Psoas muscle (tissue), 7 donors: ENCODE measurements at regions not wholly inside any gene's neighbourhood (a gene's known extent, or its start where the extent isn't known, plus 50 kb on each side); places are given as distances from the start of the nearest gene placed in this dataset.

Source experiments
- ATAC-seq, 4 donors: fragments of 200-7000 bp; cut with Tn5 transposase; one replicate each; pipeline ENCODE4 v1.9.1; 2020; ENCODE audit warnings: moderate library complexity in 3 of 4, mild to moderate bottlenecking in 2 of 4
- DNase-seq, 2 donors: peaks; one replicate each; pipeline ENCODE4 v3.0.0-alpha.2; 2020
- H3K27ac ChIP-seq: fragments of 200-600 bp; one replicate; pipeline ENCODE4 v1.8.0; 2022
- H3K27me3 ChIP-seq, 3 donors: fragments of 200-600 bp in 1 of 3; one replicate each; pipeline versions ENCODE4 v1.6.1 to v1.8.0; 2013 to 2022; ENCODE audit warnings: low read length in 2 of 3, mild to moderate bottlenecking in 2 of 3, moderate library complexity in 1 of 3; ENCODE audit not compliant: insufficient read depth in 3 of 3
- H3K36me3 ChIP-seq, 2 donors: fragments of 200-600 bp in 1 of 2; one replicate each; pipeline versions ENCODE4 v1.6.1 to v1.8.0; 2013 to 2022; ENCODE audit warnings: low read depth in 1 of 2, mild to moderate bottlenecking in 1 of 2, moderate library complexity in 1 of 2; ENCODE audit not compliant: insufficient read depth in 1 of 2
- H3K4me1 ChIP-seq: fragments of 200-600 bp; one replicate; pipeline ENCODE4 v1.8.0; 2022
- H3K4me3 ChIP-seq: fragments of 200-600 bp; one replicate; pipeline ENCODE4 v1.8.0; 2022; ENCODE audit warnings: mild to moderate bottlenecking
- H3K9me3 ChIP-seq: fragments of 200-600 bp; one replicate; pipeline ENCODE4 v1.8.0; 2022
- WGBS, 3 donors: extraction: QIAGEN DNeasy Blood & Tissue Kit; methylation state at CpG; one replicate each; pipeline versions ENCODE4 v1.1.6 to v1.1.7; 2013; 5-methylcytosine and 5-hydroxymethylcytosine counted together
- intact Hi-C, 2 donors: fragments of 100-400 bp; cut with DNase I; formaldehyde crosslinking; loops; one replicate each; pipeline versions ENCODE4 v1.11.0 to v1.14.2; 2022
- TF ChIP-seq, protein P1 (sequence below): fragments of 200-600 bp; IDR thresholded peaks from one replicate; pipeline ENCODE4 v1.8.0; 2022; ENCODE audit warnings: antibody characterized with exemption
- donor health status: healthy with polysubstance abuse.
- donor health status: DM: no; HTN: no; CAD: no; lungs with moderate emphysema.
- donor health status: Bipolar disorder and iron deficiency.
- donor health status: healthy.
- donor health status: DM: yes; HTN: yes; CAD: no.
- donor health status: DM: no; HTN: no; CAD: no.
- donor health status: DM: yes; HTN: yes; CAD: no.

- intact Hi-C loops = no loop called here
- Histone ChIP-seq H3K27me3 (no peaks in the 10 kb centered on the region), H3K4me1 (no peaks in the 10 kb centered on the region), H3K9me3 (peaks cover 6% of the 10 kb centered on the region), H3K27ac (no peak overlapping the region), H3K36me3 (no peaks in the 10 kb centered on the region), H3K4me3 (no peak overlapping the region)
- DNase-seq (no peak), ATAC-seq (no peak)
- TF ChIP-seq, protein P1, sequence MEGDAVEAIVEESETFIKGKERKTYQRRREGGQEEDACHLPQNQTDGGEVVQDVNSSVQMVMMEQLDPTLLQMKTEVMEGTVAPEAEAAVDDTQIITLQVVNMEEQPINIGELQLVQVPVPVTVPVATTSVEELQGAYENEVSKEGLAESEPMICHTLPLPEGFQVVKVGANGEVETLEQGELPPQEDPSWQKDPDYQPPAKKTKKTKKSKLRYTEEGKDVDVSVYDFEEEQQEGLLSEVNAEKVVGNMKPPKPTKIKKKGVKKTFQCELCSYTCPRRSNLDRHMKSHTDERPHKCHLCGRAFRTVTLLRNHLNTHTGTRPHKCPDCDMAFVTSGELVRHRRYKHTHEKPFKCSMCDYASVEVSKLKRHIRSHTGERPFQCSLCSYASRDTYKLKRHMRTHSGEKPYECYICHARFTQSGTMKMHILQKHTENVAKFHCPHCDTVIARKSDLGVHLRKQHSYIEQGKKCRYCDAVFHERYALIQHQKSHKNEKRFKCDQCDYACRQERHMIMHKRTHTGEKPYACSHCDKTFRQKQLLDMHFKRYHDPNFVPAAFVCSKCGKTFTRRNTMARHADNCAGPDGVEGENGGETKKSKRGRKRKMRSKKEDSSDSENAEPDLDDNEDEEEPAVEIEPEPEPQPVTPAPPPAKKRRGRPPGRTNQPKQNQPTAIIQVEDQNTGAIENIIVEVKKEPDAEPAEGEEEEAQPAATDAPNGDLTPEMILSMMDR = no peak
- WGBS, 3 donors = 54 to 83% (median 54%) methylated on average over 4 of the region's 4 CpGs
Observed at GRCh38 chr5:3933536-3933935, 337.9 kb downstream of the IRX1 start.

- WGBS, 3 donors = 63 to 79% (median 75%) methylated on average over 2 of the region's 2 CpGs
- H3K4me3 ChIP-seq = no peak overlapping the region
- TF ChIP-seq, protein P1 = no peak
Observed at GRCh38 chr5:3933966-3934365, 338.3 kb downstream of the IRX1 start.

DNA sequence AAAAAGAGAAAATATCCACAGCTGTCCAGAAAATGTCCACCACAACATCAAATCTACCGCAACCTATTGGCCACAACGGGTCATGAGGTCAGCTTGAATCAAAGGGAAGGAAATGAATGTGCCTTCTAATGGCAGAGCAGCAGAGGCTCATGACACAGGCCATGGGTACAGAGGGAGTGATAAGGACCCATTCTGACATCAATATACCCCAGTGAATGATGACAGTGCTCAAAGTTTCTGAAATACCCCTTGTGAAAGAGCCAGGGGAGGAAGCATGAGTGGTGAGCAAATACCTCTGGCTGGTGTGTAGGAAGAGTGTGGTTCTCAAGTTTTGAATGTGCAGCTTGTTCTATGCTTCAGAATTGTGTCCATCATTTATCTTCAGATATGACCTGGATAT lies 348.2 kb downstream of the IRX1 start:
- intact Hi-C loops = no loop called here
- DNase-seq (no peak), ATAC-seq (no peak)
- no peaks in the 10 kb centered on the region for H3K27me3 ChIP-seq
- no peak overlapping the region for H3K4me3 ChIP-seq
- H3K4me1 ChIP-seq = no peaks in the 10 kb centered on the region
- no peaks in the 10 kb centered on the region for H3K36me3 ChIP-seq
- no peak overlapping the region for H3K27ac ChIP-seq
- TF ChIP-seq, protein P1 = no peak
- 81 to 94% (median 92%) methylated on average over 2 of the region's 2 CpGs for whole genome bisulfite sequencing, 3 donors
- H3K9me3 ChIP-seq = no peaks in the 10 kb centered on the region

More at GRCh38 chr5:3933966-3934365, 338.3 kb downstream of the IRX1 start:
- H3K36me3 ChIP-seq = no peaks in the 10 kb centered on the region
- ATAC-seq (no peak), DNase-seq (no peak)
- intact Hi-C loops = no loop called here
- peaks cover 6% of the 10 kb centered on the region for H3K9me3 ChIP-seq
- no peak overlapping the region for H3K27ac ChIP-seq
- no peaks in the 10 kb centered on the region for H3K27me3 ChIP-seq
- no peaks in the 10 kb centered on the region for H3K4me1 ChIP-seq

DNA sequence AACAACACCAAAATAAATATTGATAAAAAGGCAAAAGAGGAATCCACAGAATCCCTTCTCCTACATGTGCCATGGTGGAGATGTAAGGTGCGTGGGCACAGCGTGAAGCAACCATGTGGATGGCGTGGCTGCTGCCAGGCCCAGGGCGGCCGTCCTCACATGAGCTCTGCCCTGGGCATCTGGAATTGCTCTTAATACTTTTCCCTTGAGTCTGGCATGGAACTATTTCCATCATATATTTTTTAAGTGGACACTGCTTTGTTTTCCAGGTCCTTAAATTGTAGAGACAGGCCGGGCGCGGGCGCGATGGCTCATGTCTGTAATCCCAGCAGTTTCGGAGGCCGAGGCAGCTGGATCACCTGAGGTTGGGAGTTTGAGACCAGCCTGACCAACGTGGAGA lies 349.3 kb downstream of the IRX1 start:
- H3K4me3 ChIP-seq = no peak overlapping the region
- TF ChIP-seq, protein P1 = no peak
- WGBS, 3 donors = 91 to 93% (median 92%) methylated on average over 13 of the region's 13 CpGs
- no peaks in the 10 kb centered on the region for H3K4me1 ChIP-seq
- ATAC-seq (no peak), DNase-seq (no peak)
- H3K36me3 ChIP-seq = no peaks in the 10 kb centered on the region
- no peaks in the 10 kb centered on the region for H3K27me3 ChIP-seq
- no peak overlapping the region for H3K27ac ChIP-seq
- no peaks in the 10 kb centered on the region for H3K9me3 ChIP-seq
- intact Hi-C loops = no loop called here

- intact Hi-C loops = no loop called here
- WGBS, 3 donors = 76 to 80% (median 76%) methylated on average over 4 of the region's 4 CpGs
- no peak for ATAC-seq
Observed at GRCh38 chr5:3948838-3949237, 353.2 kb downstream of the IRX1 start.

More at GRCh38 chr5:3948838-3949237, 353.2 kb downstream of the IRX1 start:
- H3K4me3 ChIP-seq = no peak overlapping the region
- no peak overlapping the region for H3K27ac ChIP-seq
- H3K36me3 ChIP-seq = no peaks in the 10 kb centered on the region
- no peaks in the 10 kb centered on the region for H3K27me3 ChIP-seq
- no peaks in the 10 kb centered on the region for H3K9me3 ChIP-seq
- TF ChIP-seq, protein P1 = no peak
- no peaks in the 10 kb centered on the region for H3K4me1 ChIP-seq
- DNase-seq = no peak
